ENCODE measurements at regions not wholly inside any gene's neighbourhood (a gene's known extent, or its start where the extent isn't known, plus 50 kb on each side); places are given as distances from the start of the nearest gene placed in this dataset.

DNA sequence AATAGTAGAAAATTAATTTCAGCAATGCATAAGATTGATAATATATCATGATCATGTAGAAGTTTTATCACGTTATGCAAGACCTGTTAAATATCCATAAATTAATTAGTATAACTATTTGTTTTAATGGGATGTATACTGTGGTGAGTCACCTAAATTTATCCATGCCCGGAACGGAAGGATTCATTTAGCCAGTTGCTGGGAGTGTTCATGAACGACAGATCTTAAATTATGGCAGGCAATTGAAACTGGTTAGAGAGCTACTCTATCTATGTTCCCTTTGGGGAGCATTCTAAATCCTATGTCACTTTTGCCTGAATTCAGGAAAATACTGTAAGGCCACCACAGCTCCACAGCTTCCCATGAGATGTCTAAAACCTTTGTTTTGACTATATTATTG lies 1950.5 kb upstream of the AGA start:
- TF ChIP-seq CTCF (conservative IDR thresholded peaks at IDR 0.05; ENCODE audit: low read depth, low read length), result no peak
- no peak for DNase-seq (ENCODE audit: low read depth)
- no peak overlapping the region for H3K4me3 ChIP-seq (ENCODE audit: low read length)

- H3K4me3 ChIP-seq (ENCODE audit: low read length), result no peak overlapping the region
- no peak for DNase-seq (ENCODE audit: low read depth)
- no peak for TF ChIP-seq CTCF (conservative IDR thresholded peaks at IDR 0.05; ENCODE audit: low read depth, low read length)
These were observed 1956.2 kb upstream of the AGA start for GRCh38 chr4:179398414-179398813.

GRCh38 chr4:179399054-179399782 lies 1957.0 kb upstream of the AGA start:
- no peak for TF ChIP-seq CTCF (conservative IDR thresholded peaks at IDR 0.05; ENCODE audit: low read depth, low read length)
- no peak overlapping the region for H3K4me3 ChIP-seq (ENCODE audit: low read length)
- no peak for DNase-seq (ENCODE audit: low read depth)

- H3K4me3 ChIP-seq (ENCODE audit: low read length), result no peak overlapping the region
- DNase-seq (ENCODE audit: low read depth), result peak; percentile 25
- TF ChIP-seq CTCF (conservative IDR thresholded peaks at IDR 0.05; ENCODE audit: low read depth, low read length), result no peak
These were observed 1973.0 kb upstream of the AGA start for GRCh38 chr4:179415037-179415846.

- no peak overlapping the region for H3K4me3 ChIP-seq (ENCODE audit: low read length)
- no peak for DNase-seq (ENCODE audit: low read depth)
- TF ChIP-seq CTCF (conservative IDR thresholded peaks at IDR 0.05; ENCODE audit: low read depth, low read length), result no peak
These were observed 1973.6 kb upstream of the AGA start for GRCh38 chr4:179415847-179416223.

DNA sequence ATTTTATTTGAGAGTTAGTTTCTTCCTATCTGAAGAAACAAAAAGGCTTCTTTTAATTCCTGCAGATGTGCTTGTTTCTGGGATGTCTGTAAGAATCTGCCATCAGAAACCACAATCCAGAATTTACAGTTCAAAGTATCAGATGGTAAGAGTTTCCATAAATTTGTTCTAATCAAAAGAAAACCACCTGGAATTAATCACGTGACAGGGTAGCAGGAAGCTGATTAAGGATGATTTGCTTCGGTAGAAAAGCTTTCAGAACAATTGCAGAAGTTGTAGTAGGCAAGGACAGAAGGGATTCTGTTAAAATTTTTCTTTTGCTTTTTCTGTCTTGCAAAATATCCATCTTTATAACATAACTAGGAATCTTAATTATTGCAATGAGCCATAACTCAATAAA lies 1975.1 kb upstream of the AGA start:
- no peak overlapping the region for H3K4me3 ChIP-seq (ENCODE audit: low read length)
- TF ChIP-seq CTCF (conservative IDR thresholded peaks at IDR 0.05; ENCODE audit: low read depth, low read length), result no peak
- no peak for DNase-seq (ENCODE audit: low read depth)

DNA sequence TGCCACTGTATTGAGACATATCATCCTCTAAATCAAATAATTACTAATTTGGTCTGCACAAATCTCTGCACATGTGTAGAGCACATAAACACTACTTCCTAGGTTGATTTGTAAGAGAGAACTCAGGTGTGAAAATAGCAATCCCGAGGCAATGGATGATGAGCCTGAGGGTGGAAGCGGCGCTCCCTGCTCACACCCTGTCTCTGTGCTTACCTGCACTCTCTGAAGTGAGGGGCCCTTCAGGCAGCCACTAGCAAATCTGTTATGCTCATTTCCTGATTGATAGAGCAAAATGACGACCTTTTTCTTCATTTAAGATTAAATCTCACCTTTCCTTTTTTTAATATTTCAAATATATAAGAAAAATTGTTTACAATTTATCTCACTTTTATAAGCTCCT lies 1995.7 kb upstream of the AGA start:
- TF ChIP-seq CTCF (conservative IDR thresholded peaks at IDR 0.05; ENCODE audit: low read depth, low read length), result no peak
- no peak for DNase-seq (ENCODE audit: low read depth)
- H3K4me3 ChIP-seq (ENCODE audit: low read length), result no peak overlapping the region

All from retinal pigment epithelial cell (primary cell).